Lung (tissue), 11 donors: ENCODE measurements at regions not wholly inside any gene's neighbourhood (a gene's known extent, or its start where the extent isn't known, plus 50 kb on each side); places are given as distances from the start of the nearest gene placed in this dataset.

ENCODE experiments used
- ATAC-seq: fragments of 200-7000 bp; cut with Tn5 transposase; one replicate; pipeline ENCODE4 v1.9.1; 2020; ENCODE audit warnings: moderate number of reproducible peaks; ENCODE audit not compliant: insufficient read depth, low FRiP score
- DNase-seq, 3 donors: peaks; one replicate each; pipeline ENCODE4 v3.0.0-alpha.2; 2013 to 2017
- H3K27ac ChIP-seq, 2 donors: one replicate each; pipeline ENCODE4 v1.5.1; 2013; ENCODE audit warnings: mild to moderate bottlenecking in 2 of 2, moderate library complexity in 2 of 2, control low read depth in 1 of 2, inconsistent platforms in 1 of 2, low read depth in 1 of 2, low read length in 1 of 2
- H3K27me3 ChIP-seq, 3 donors: one replicate each; pipeline ENCODE4 v1.5.1; 2013; ENCODE audit warnings: low read length in 2 of 3; ENCODE audit not compliant: control insufficient read depth in 3 of 3, insufficient read depth in 3 of 3
- H3K36me3 ChIP-seq, 4 donors: one replicate each; pipeline ENCODE4 v1.5.1; 2013; ENCODE audit warnings: low read length in 4 of 4, mild to moderate bottlenecking in 1 of 4, moderate library complexity in 1 of 4; ENCODE audit not compliant: control insufficient read depth in 4 of 4, insufficient read depth in 4 of 4
- H3K4me1 ChIP-seq, 5 donors: one replicate each; pipeline ENCODE4 v1.5.1; 2013; ENCODE audit warnings: low read length in 5 of 5, mild to moderate bottlenecking in 2 of 5, moderate library complexity in 1 of 5; ENCODE audit not compliant: control insufficient read depth in 5 of 5, insufficient read depth in 5 of 5
- H3K4me3 ChIP-seq: one replicate; pipeline ENCODE4 v1.5.1; 2013; ENCODE audit warnings: mild to moderate bottlenecking, control low read depth, moderate library complexity
- H3K9ac ChIP-seq, 2 donors: one replicate each; pipeline ENCODE4 v1.5.1; 2013; ENCODE audit warnings: low read length in 2 of 2, control low read depth in 1 of 2; ENCODE audit not compliant: insufficient read depth in 1 of 2
- H3K9me3 ChIP-seq, 4 donors: one replicate each; pipeline ENCODE4 v1.5.1; 2013; ENCODE audit warnings: low read length in 3 of 4, mild to moderate bottlenecking in 1 of 4, moderate library complexity in 1 of 4; ENCODE audit not compliant: control insufficient read depth in 4 of 4, insufficient read depth in 3 of 4
- WGBS, 2 donors: extraction: QIAGEN DNeasy Blood & Tissue Kit; methylation state at CpG; one replicate each; pipeline ENCODE4 v1.1.7; 2013; 5-methylcytosine and 5-hydroxymethylcytosine counted together
- TF ChIP-seq, protein P1 (sequence below): IDR thresholded peaks from 2 replicates; pipeline ENCODE4 v1.5.1; 2012; ENCODE audit warnings: mild to moderate bottlenecking; ENCODE audit errors: control extremely low read depth, extremely low read depth
- donor health status: control.
- donor health status: control.
- donor health status: Bipolar disorder and iron deficiency.
- donor health status: healthy.
- donor health status: DM: yes; HTN: yes; CAD: no.

DNA sequence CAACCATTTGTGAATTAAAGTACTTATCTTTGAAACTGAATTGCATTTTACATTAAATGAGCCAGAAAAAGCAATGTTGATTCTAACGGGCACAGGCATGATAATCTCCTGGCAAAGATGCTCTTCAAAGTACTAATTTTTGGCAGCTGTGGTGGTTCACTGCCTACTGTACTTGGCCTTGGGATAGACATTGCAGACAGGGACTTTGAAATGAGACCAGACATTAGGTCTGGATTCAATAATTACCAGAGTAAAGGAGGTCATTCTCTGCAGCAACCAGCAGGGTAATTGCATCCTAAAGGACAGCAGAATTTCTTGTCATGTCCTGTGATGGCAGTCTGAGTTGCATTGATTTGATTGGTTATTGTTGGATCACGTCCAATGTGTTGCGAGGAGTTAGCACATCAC is 986.5 kb downstream of the TDRD15 start:
- H3K9ac ChIP-seq = no peak overlapping the region
- H3K9me3 ChIP-seq = peaks cover 0 to 3% (median 0%) of the 10 kb centered on the region in 4 donors
- H3K4me1 ChIP-seq = peaks cover 0 to 5% (median 0%) of the 10 kb centered on the region in 5 donors
- no peak overlapping the region for H3K4me3 ChIP-seq
- ATAC-seq (no peak), DNase-seq (peak in 2 of 3 donors; percentile 20 to 32)
- H3K27ac ChIP-seq = no peak overlapping the region
- H3K36me3 ChIP-seq = no peaks in the 10 kb centered on the region
- 66 to 81% methylated on average over 3 of the region's 3 CpGs for WGBS, 2 donors
- no peaks in the 10 kb centered on the region for H3K27me3 ChIP-seq
- TF ChIP-seq, protein P1, sequence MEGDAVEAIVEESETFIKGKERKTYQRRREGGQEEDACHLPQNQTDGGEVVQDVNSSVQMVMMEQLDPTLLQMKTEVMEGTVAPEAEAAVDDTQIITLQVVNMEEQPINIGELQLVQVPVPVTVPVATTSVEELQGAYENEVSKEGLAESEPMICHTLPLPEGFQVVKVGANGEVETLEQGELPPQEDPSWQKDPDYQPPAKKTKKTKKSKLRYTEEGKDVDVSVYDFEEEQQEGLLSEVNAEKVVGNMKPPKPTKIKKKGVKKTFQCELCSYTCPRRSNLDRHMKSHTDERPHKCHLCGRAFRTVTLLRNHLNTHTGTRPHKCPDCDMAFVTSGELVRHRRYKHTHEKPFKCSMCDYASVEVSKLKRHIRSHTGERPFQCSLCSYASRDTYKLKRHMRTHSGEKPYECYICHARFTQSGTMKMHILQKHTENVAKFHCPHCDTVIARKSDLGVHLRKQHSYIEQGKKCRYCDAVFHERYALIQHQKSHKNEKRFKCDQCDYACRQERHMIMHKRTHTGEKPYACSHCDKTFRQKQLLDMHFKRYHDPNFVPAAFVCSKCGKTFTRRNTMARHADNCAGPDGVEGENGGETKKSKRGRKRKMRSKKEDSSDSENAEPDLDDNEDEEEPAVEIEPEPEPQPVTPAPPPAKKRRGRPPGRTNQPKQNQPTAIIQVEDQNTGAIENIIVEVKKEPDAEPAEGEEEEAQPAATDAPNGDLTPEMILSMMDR = no peak

DNA sequence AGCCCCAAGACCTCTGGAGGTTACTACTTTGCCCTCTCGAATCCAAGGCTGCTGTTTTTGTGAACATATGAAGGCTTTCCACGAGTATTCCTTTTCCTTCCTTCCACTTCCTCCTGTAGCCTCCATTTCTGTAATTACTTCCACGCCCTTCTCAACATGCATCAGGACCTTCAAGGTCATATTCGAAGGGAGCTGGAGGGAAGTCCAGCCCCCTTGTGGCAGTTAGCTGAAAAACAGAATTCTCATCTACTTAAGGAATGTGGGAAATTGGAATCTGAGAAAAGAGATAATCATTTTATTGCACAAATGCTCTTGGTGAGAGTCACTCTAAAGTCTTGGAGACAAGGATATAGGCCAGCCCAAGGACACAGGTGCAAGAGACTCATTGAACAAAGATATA is 1000.2 kb downstream of the TDRD15 start:
- ATAC-seq = no peak
- H3K4me3 ChIP-seq = no peak overlapping the region
- WGBS, 2 donors = 68 to 72% methylated on average over 4 of the region's 4 CpGs
- TF ChIP-seq, protein P1 = no peak
- H3K27me3 ChIP-seq = peaks cover 0 to 2% (median 0%) of the 10 kb centered on the region in 3 donors
- DNase-seq = no peak
- H3K27ac ChIP-seq = no peak overlapping the region
- no peaks in the 10 kb centered on the region for H3K4me1 ChIP-seq
- no peaks in the 10 kb centered on the region for H3K9me3 ChIP-seq
- no peak overlapping the region for H3K9ac ChIP-seq
- H3K36me3 ChIP-seq = no peaks in the 10 kb centered on the region

DNA sequence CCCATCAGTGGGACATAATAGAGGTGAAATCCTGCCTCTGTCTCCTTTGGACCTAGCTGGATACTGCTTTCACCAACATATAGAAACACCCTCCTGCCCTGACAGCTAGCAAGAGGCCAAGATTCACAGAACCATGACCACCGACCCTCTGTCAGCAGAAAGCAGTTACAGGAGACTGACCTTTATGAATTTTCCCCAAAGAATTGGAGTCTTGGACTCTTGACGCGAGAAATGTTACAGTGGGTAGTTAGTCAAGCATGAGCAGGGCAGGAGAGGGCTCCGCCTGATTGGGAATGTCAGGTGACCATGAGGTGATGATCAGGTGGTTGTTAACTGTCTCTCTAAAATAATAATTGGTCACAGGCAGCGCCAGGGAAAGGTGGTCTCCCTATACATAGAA is 1002.3 kb downstream of the TDRD15 start:
- Histone ChIP-seq H3K9me3 (no peaks in the 10 kb centered on the region), H3K27me3 (peaks cover 0 to 2% (median 0%) of the 10 kb centered on the region in 3 donors), H3K4me3 (no peak overlapping the region), H3K9ac (no peak overlapping the region), H3K36me3 (no peaks in the 10 kb centered on the region), H3K27ac (no peak overlapping the region), H3K4me1 (no peaks in the 10 kb centered on the region)
- TF ChIP-seq, protein P1 = no peak
- ATAC-seq = no peak
- no peak for DNase-seq
- WGBS, 2 donors = 89 to 92% methylated on average over 5 of the region's 5 CpGs

DNA sequence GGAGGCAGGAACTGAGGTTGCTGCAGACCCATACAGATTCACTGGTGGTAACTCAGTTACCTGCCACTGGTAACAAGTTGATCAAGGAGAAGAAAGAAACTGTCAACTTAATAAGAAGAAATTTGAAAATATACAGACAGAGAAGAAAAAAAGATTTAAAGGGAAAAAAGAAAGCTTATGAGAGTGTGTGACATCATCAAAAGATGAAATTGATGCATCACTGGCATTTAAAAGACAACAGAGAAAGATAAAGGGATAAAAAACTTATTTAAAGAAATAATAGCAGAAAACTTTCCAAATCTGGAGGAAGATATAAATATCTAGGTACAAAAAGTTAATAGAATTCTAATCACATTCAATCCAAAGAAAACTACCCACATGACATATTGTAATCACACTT is 1003.2 kb downstream of the TDRD15 start:
- H3K9me3 ChIP-seq = no peaks in the 10 kb centered on the region
- ATAC-seq (no peak), DNase-seq (no peak)
- peaks cover 0 to 2% (median 0%) of the 10 kb centered on the region in 3 donors for H3K27me3 ChIP-seq
- H3K9ac ChIP-seq = no peak overlapping the region
- no peaks in the 10 kb centered on the region for H3K4me1 ChIP-seq
- no peak overlapping the region for H3K4me3 ChIP-seq
- no peaks in the 10 kb centered on the region for H3K36me3 ChIP-seq
- no peak overlapping the region for H3K27ac ChIP-seq
- TF ChIP-seq, protein P1 = no peak
